Keratinocyte (primary cell): ENCODE measurements at regions not wholly inside any gene's neighbourhood (a gene's known extent, or its start where the extent isn't known, plus 50 kb on each side); places are given as distances from the start of the nearest gene placed in this dataset.

Experiments used
- DNase-seq: peaks from one replicate; pipeline ENCODE4 v3.0.0-alpha.2; 2011; ENCODE audit warnings: low read depth, missing footprints, low spot score
- FAIRE-seq: peaks from 2 replicates; lab custom pipeline; 2011; peaks lifted over from hg19 to GRCh38; lab: Jason Lieb, UNC
- H2AFZ ChIP-seq: 2 replicates; pipeline ENCODE4 v1.6.0; 2012; ENCODE audit warnings: low read length, control low read depth, inconsistent platforms; ENCODE audit not compliant: control insufficient read depth
- H3K27ac ChIP-seq: 2 replicates; pipeline ENCODE4 v1.5.1; 2011; ENCODE audit warnings: low read length; ENCODE audit not compliant: control insufficient read depth, insufficient read depth
- H3K27me3 ChIP-seq: 3 replicates; pipeline ENCODE4 v1.6.0; 2011; ENCODE audit warnings: low read length; ENCODE audit not compliant: control insufficient read depth, insufficient read depth; ENCODE audit errors: extremely low read depth
- H3K36me3 ChIP-seq, 2 experiments: 2 replicates in 1 of 2; 3 replicates in 1 of 2; pipeline ENCODE4 v1.5.1; 2011; ENCODE audit warnings: low read length in 2 of 2, mild to moderate bottlenecking in 1 of 2; ENCODE audit not compliant: control insufficient read depth in 2 of 2, insufficient read depth in 2 of 2; ENCODE audit errors: extremely low read depth in 1 of 2
- H3K4me1 ChIP-seq: 3 replicates; pipeline ENCODE4 v1.5.1; 2011; ENCODE audit warnings: low read length; ENCODE audit not compliant: control insufficient read depth, insufficient read depth; ENCODE audit errors: extremely low read depth
- H3K4me2 ChIP-seq: 3 replicates; pipeline ENCODE4 v1.6.0; 2011; ENCODE audit warnings: low read depth, low read length; ENCODE audit not compliant: control insufficient read depth, insufficient read depth; ENCODE audit errors: extremely low read depth
- H3K4me3 ChIP-seq, 3 experiments: fragments of 200-600 bp in 1 of 3; sonication (generic) in 1 of 3; 2 replicates in 2 of 3; 3 replicates in 1 of 3; pipeline ENCODE4 v1.5.1; 2011 to 2016; ENCODE audit warnings: low read length in 3 of 3, mild to moderate bottlenecking in 3 of 3, control low read depth in 2 of 3, inconsistent platforms in 1 of 3, low read depth in 1 of 3, mixed read lengths in 1 of 3, mixed run types in 1 of 3, moderate library complexity in 1 of 3; ENCODE audit not compliant: control insufficient read depth in 2 of 3, insufficient read depth in 2 of 3; ENCODE audit errors: extremely low read depth in 1 of 3
- H3K79me2 ChIP-seq: 2 replicates; pipeline ENCODE4 v1.6.0; 2012; ENCODE audit warnings: low read length; ENCODE audit not compliant: control insufficient read depth, insufficient read depth
- H3K9ac ChIP-seq: 3 replicates; pipeline ENCODE4 v1.6.0; 2011; ENCODE audit warnings: low read length; ENCODE audit not compliant: control insufficient read depth, insufficient read depth; ENCODE audit errors: extremely low read depth
- H3K9me1 ChIP-seq: 3 replicates; pipeline ENCODE4 v1.6.0; 2011; ENCODE audit warnings: low read length; ENCODE audit not compliant: control insufficient read depth, insufficient read depth; ENCODE audit errors: extremely low read depth
- H3K9me3 ChIP-seq: 2 replicates; pipeline ENCODE4 v1.5.1; 2012; ENCODE audit warnings: low read depth, low read length; ENCODE audit not compliant: control insufficient read depth
- H4K20me1 ChIP-seq: 3 replicates; pipeline ENCODE4 v1.6.0; 2011; ENCODE audit warnings: low read length; ENCODE audit not compliant: control insufficient read depth, insufficient read depth; ENCODE audit errors: extremely low read depth
- EZH2 ChIP-seq: IDR thresholded peaks from one replicate; pipeline ENCODE4 v1.6.1; 2012; ENCODE audit warnings: inconsistent platforms, mild to moderate bottlenecking, low read length, moderate library complexity
- dilution Hi-C: fragments of 300-500 bp; cut with MboI; formaldehyde crosslinking; loops from one replicate; pipeline ENCODE4 v1.7.0; 2020; ENCODE audit warnings: low sequenced_read_pairs; ENCODE audit not compliant: extremely low pct_ligation_motif_present
- TF ChIP-seq, protein P1 (sequence below), 3 experiments: IDR thresholded peaks in 1 of 3; conservative IDR thresholded peaks in 1 of 3; optimal IDR thresholded peaks in 1 of 3; 2 replicates in 2 of 3; 3 replicates in 1 of 3; pipeline versions ENCODE3 to v1.5.1; 2011; ENCODE audit warnings: low read length in 3 of 3, mild to moderate bottlenecking in 3 of 3, moderate library complexity in 2 of 3, control low read depth in 1 of 3, inconsistent platforms in 1 of 3; ENCODE audit not compliant: insufficient read depth in 2 of 3; ENCODE audit errors: extremely low read depth in 1 of 3

- TF ChIP-seq, protein P1, sequence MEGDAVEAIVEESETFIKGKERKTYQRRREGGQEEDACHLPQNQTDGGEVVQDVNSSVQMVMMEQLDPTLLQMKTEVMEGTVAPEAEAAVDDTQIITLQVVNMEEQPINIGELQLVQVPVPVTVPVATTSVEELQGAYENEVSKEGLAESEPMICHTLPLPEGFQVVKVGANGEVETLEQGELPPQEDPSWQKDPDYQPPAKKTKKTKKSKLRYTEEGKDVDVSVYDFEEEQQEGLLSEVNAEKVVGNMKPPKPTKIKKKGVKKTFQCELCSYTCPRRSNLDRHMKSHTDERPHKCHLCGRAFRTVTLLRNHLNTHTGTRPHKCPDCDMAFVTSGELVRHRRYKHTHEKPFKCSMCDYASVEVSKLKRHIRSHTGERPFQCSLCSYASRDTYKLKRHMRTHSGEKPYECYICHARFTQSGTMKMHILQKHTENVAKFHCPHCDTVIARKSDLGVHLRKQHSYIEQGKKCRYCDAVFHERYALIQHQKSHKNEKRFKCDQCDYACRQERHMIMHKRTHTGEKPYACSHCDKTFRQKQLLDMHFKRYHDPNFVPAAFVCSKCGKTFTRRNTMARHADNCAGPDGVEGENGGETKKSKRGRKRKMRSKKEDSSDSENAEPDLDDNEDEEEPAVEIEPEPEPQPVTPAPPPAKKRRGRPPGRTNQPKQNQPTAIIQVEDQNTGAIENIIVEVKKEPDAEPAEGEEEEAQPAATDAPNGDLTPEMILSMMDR (optimal IDR thresholded peaks at IDR 0.05 in 1 of 3, IDR thresholded peaks at IDR 0.05 in 1 of 3, conservative IDR thresholded peaks at IDR 0.05 in 1 of 3; ENCODE audit: extremely low read depth in 1 of 3, insufficient read depth in 2 of 3, low read length in 3 of 3) = no peak
- TF ChIP-seq EZH2 = no peak
- no peaks in the 10 kb centered on the region for H3K9me1 ChIP-seq
- H3K4me3 ChIP-seq = no peak overlapping the region
- H3K4me2 ChIP-seq = no peak overlapping the region
- H2AFZ ChIP-seq = no peak overlapping the region
- H3K4me1 ChIP-seq = peaks cover 4% of the 10 kb centered on the region
- H3K36me3 ChIP-seq = no peaks in the 10 kb centered on the region
- no peak for DNase-seq
- H3K9ac ChIP-seq = no peak overlapping the region
- dilution Hi-C loops = no loop called here
- H4K20me1 ChIP-seq = no peaks in the 10 kb centered on the region
- no peak for FAIRE-seq
- H3K9me3 ChIP-seq = no peaks in the 10 kb centered on the region
- no peak overlapping the region for H3K27ac ChIP-seq
- H3K27me3 ChIP-seq = no peaks in the 10 kb centered on the region
- no peaks in the 10 kb centered on the region for H3K79me2 ChIP-seq
These were observed 188.9 kb downstream of the TENT4A start for GRCh38 chr5:6902094-6902493.

- no peak overlapping the region for H2AFZ ChIP-seq
- no peak for FAIRE-seq
- no peaks in the 10 kb centered on the region for H3K27me3 ChIP-seq
- H3K4me1 ChIP-seq = peaks cover 4% of the 10 kb centered on the region
- no peak for DNase-seq
- H3K9me3 ChIP-seq = no peaks in the 10 kb centered on the region
- dilution Hi-C loops = no loop called here
- H3K9me1 ChIP-seq = no peaks in the 10 kb centered on the region
- H3K4me2 ChIP-seq = no peak overlapping the region
- TF ChIP-seq, protein P1 (optimal IDR thresholded peaks at IDR 0.05 in 1 of 3, IDR thresholded peaks at IDR 0.05 in 1 of 3, conservative IDR thresholded peaks at IDR 0.05 in 1 of 3; ENCODE audit: extremely low read depth in 1 of 3, insufficient read depth in 2 of 3, low read length in 3 of 3) = no peak
- no peak for TF ChIP-seq EZH2
- H3K9ac ChIP-seq = no peak overlapping the region
- H3K36me3 ChIP-seq = no peaks in the 10 kb centered on the region
- no peak overlapping the region for H3K4me3 ChIP-seq
- H3K79me2 ChIP-seq = no peaks in the 10 kb centered on the region
- no peaks in the 10 kb centered on the region for H4K20me1 ChIP-seq
- no peak overlapping the region for H3K27ac ChIP-seq
These were observed 189.4 kb downstream of the TENT4A start for GRCh38 chr5:6902597-6902996.
